BLaER1 (cell line): ENCODE measurements at regions not wholly inside any gene's neighbourhood (a gene's known extent, or its start where the extent isn't known, plus 50 kb on each side); places are given as distances from the start of the nearest gene placed in this dataset.

Source experiments
- H3K27ac ChIP-seq: shearing (Covaris generic); formaldehyde crosslinking; 2 replicates; pipeline ENCODE4 v1.8.1; 2022
- H3K27me3 ChIP-seq: shearing (Covaris generic); formaldehyde crosslinking; 2 replicates; pipeline ENCODE4 v1.8.1; 2022
- H3K36me3 ChIP-seq: shearing (Covaris generic); formaldehyde crosslinking; 2 replicates; pipeline ENCODE4 v1.8.1; 2022
- H3K4me1 ChIP-seq: shearing (Covaris generic); formaldehyde crosslinking; 2 replicates; pipeline ENCODE4 v1.8.1; 2022
- H3K4me2 ChIP-seq: shearing (Covaris generic); formaldehyde crosslinking; 2 replicates; pipeline ENCODE4 v1.8.1; 2022
- H3K4me3 ChIP-seq: shearing (Covaris generic); formaldehyde crosslinking; 2 replicates; pipeline ENCODE4 v1.8.1; 2022
- H3K9ac ChIP-seq: shearing (Covaris generic); formaldehyde crosslinking; 2 replicates; pipeline ENCODE4 v1.8.1; 2022
- H3K9me3 ChIP-seq: shearing (Covaris generic); formaldehyde crosslinking; 2 replicates; pipeline ENCODE4 v1.8.1; 2022
- H4K20me1 ChIP-seq: shearing (Covaris generic); formaldehyde crosslinking; 2 replicates; pipeline ENCODE4 v1.8.1; 2022
- Cebpa-rat ChIP-seq: shearing (Covaris generic); IDR thresholded peaks from 2 replicates; pipeline ENCODE4 v1.8.1; 2022

DNA sequence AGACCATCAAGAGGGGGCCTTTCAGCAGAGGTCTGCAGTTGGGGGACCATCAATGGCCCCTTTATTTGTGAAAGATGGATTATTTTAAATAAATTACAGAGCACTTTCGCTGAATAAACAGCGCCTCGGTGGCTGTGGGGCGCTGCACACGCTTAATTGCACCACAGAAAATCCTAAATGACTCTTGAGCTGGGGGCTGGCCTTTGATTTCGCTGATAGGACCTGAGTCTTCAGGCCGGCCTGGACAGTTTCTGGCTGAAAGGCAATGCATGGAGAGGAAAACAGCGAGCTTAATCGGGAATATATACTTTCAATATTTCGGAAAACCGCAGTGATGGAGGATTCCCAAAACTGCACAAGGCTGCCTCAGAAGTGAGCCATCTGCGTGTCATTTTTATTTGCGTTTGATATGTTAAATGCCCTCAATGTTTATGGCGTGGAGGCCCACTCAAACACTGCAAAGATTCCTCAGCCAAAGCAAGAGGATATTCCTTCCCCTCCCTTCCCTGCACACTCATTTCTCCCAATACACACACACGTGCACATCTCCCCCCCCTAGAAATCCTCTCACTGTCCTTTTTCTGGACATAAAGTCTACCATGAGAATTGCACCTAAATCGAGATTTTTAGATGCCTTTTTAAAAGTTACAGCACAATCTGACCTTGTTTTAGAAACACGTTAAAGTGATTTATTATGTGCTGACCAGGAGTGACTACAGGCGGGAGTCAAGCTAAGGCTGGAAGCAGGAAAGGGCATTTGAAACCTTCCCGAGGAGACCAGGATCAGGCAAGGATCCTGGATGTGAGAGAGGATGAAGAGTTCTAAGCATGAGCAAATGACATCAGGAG lies 340.7 kb downstream of the RAB28 start:
- TF ChIP-seq Cebpa-rat, result no peak
- H3K27me3 ChIP-seq, result no peaks in the 10 kb centered on the region
- H3K27ac ChIP-seq, result no peak overlapping the region
- no peaks in the 10 kb centered on the region for H4K20me1 ChIP-seq
- H3K9me3 ChIP-seq, result no peaks in the 10 kb centered on the region
- H3K9ac ChIP-seq, result no peak overlapping the region
- no peak overlapping the region for H3K4me3 ChIP-seq
- no peaks in the 10 kb centered on the region for H3K36me3 ChIP-seq
- H3K4me2 ChIP-seq, result no peak overlapping the region
- H3K4me1 ChIP-seq, result no peaks in the 10 kb centered on the region

DNA sequence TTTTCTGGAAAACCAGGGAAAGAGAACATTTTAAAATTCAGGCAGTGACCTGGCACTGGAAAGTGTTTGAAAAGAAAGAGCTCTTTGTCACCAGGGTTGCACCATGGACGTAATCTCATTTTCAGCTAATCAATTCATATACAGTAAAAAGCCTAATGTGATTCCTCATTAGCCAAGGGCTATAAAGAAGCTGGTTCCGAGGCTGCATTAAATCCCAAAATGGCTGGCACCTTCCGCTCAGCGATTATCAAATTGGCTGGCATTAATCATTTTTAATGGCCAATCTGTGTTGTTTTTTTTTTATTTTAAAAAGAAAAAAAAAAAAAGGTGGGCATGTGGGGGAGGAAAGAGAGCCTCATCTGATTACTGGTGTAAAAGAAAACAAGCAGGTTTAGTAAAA lies 341.4 kb downstream of the RAB28 start:
- no peak for TF ChIP-seq Cebpa-rat
- Histone ChIP-seq H4K20me1 (no peaks in the 10 kb centered on the region), H3K4me1 (no peaks in the 10 kb centered on the region), H3K4me2 (no peak overlapping the region), H3K36me3 (no peaks in the 10 kb centered on the region), H3K27me3 (no peaks in the 10 kb centered on the region), H3K4me3 (no peak overlapping the region), H3K27ac (no peak overlapping the region), H3K9ac (no peak overlapping the region), H3K9me3 (no peaks in the 10 kb centered on the region)

DNA sequence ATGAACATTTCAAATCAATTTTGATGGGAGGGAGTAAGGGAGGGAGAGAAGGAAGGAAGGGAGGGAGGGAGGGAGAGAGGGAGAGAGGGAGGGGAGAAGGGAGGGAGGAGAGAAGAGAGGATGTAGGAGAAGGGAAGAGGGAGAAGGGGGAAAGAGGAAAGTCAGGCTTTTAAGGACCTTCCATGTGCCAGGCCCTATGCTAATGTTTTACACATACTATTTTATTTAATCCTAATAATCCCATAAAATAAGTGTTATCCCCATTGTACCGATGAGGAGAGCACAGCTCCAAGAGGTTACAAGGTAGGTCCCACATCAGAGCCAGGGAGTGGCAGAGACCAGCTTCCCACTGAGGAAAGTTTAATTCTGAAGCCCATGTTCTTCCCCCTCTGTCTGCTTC lies 341.9 kb downstream of the RAB28 start:
- Histone ChIP-seq H3K27ac (no peak overlapping the region), H3K4me3 (no peak overlapping the region), H3K4me1 (no peaks in the 10 kb centered on the region), H3K27me3 (no peaks in the 10 kb centered on the region), H4K20me1 (no peaks in the 10 kb centered on the region), H3K36me3 (no peaks in the 10 kb centered on the region), H3K9ac (no peak overlapping the region), H3K9me3 (no peaks in the 10 kb centered on the region), H3K4me2 (no peak overlapping the region)
- TF ChIP-seq Cebpa-rat, result no peak

DNA sequence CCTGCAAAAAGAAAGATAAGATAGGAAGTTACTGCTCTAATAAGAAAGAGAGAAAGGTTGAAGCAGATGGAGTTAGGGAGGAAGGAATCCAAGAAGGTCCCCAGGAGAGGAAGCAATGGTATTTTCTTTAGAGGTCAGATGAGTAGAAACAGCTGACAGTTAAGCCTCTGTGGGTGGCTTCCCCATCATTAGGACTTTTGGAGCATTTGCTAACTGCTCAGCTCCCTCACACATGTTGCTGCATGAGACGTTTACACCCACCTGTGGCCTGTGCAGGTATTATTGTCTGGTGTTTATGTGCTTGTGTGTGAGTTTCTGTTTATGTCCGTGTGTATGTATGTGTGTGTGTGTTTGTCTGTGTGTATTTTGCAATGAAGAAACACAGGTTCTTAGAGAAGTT lies 346.8 kb downstream of the RAB28 start:
- Histone ChIP-seq H4K20me1 (no peaks in the 10 kb centered on the region), H3K4me3 (no peak overlapping the region), H3K9ac (no peak overlapping the region), H3K9me3 (no peaks in the 10 kb centered on the region), H3K27me3 (no peaks in the 10 kb centered on the region), H3K4me2 (no peak overlapping the region), H3K4me1 (no peaks in the 10 kb centered on the region), H3K27ac (no peak overlapping the region), H3K36me3 (no peaks in the 10 kb centered on the region)
- TF ChIP-seq Cebpa-rat, result no peak

DNA sequence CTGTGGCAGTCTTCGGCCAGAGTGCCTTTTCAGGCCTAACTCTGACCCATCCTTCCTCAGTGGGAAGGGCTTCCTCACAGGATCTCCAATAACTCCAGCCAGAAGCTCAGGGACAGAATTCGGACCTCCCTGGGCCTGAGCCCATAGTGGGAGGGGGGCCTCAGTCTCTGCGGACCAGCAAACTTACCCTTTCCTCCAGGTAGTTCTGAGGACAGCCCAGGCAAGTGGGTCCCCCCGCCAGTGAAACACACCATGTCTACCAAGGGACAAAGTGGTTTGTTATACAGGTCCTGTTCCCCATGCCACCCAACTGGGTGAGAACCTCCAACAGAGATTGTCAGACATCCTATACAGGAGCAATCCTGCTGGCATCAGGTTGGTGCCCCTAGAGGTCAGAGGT lies 350.4 kb downstream of the RAB28 start:
- Histone ChIP-seq H3K9ac (no peak overlapping the region), H3K27ac (no peak overlapping the region), H3K9me3 (no peaks in the 10 kb centered on the region), H3K36me3 (no peaks in the 10 kb centered on the region), H3K4me3 (no peak overlapping the region), H3K4me1 (no peaks in the 10 kb centered on the region), H3K4me2 (no peak overlapping the region), H3K27me3 (no peaks in the 10 kb centered on the region), H4K20me1 (no peaks in the 10 kb centered on the region)
- no peak for TF ChIP-seq Cebpa-rat

DNA sequence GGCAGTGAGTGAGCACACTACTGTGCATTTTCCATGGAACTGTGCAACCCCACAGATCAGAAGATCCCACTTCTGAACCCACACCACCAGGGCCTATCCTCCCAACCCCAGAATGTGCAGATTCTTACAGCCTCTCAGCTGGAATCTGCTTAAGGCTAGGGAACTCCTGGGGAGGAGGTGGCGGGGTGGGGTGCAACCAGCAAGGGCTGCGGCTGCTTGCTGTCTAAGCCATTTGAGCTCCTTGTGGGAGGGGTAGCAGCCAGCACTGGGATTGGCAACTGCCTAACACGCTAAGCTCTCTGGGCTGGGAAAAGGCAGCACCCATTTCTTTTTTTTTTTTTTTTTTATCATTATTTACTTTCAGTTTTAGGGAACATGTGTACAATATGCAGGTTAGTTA lies 353.3 kb downstream of the RAB28 start:
- no peaks in the 10 kb centered on the region for H3K27me3 ChIP-seq
- H3K4me3 ChIP-seq, result no peak overlapping the region
- no peaks in the 10 kb centered on the region for H4K20me1 ChIP-seq
- H3K4me1 ChIP-seq, result no peaks in the 10 kb centered on the region
- no peak for TF ChIP-seq Cebpa-rat
- no peaks in the 10 kb centered on the region for H3K9me3 ChIP-seq
- H3K27ac ChIP-seq, result no peak overlapping the region
- H3K36me3 ChIP-seq, result no peaks in the 10 kb centered on the region
- H3K9ac ChIP-seq, result no peak overlapping the region
- H3K4me2 ChIP-seq, result no peak overlapping the region

DNA sequence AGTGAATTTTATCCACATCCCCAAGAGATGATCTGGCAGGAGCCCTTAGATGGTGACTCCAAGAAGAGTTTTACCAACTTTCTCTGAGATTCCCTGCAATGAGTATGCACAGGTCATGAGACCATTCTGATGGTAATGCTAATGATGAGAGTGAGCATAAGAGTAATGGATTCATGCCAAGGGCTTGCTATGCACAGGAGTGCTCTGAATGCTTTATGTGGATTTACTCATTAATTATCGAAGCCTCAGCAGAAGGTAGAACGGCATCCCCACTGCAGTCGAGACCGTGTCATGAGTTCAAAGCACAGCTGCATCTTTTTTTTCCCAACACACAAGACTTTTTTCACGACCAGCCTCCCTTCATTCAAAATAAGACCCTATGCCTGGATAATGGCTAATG lies 355.0 kb downstream of the RAB28 start:
- Histone ChIP-seq H3K27me3 (no peaks in the 10 kb centered on the region), H3K4me1 (no peaks in the 10 kb centered on the region), H3K27ac (no peak overlapping the region), H3K4me3 (no peak overlapping the region), H3K9me3 (no peaks in the 10 kb centered on the region), H4K20me1 (no peaks in the 10 kb centered on the region), H3K4me2 (no peak overlapping the region), H3K36me3 (no peaks in the 10 kb centered on the region), H3K9ac (no peak overlapping the region)
- TF ChIP-seq Cebpa-rat, result no peak

DNA sequence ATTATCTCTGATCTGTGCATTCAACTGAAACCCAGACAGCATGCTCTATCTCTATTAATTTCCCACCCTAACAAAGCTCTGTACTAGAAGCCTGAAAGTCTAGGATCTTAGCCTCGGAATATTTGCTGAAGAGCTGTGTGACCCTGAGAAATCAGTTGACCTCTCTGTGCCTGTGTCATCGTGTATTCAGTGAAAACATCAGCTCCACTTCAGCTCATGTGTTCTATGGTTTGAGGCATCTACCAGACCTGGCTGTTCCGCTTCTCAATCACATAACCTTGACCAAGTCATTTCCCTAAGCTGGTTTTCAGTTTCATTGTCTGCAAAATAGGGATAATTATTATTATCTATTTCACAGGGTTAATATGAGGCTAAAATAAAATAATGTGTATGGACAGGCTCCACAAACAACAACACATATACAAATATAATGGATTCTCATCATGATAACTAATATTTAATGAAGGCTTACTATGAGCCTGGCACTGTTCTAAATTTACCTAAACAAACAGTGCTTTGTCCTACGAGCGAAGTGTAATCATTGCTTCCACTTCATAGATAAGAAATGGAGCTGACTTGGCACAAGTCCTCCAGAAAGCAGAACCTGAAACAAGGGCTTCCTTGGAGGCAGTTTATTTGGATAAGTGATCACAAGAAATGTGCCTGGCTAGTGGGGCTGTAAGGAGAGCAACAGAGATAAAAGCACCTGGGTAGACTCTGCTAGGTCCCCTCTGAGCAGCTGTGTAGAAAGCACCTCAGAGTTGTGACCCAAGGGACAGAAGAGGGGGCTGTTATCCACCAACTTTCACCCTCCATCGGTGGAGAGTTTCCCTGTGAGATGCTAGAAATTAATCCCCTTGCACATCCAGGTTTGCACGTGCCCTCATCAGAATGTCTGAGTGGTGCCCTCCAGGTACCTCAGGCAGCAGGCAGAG lies 356.9 kb downstream of the RAB28 start:
- H3K4me1 ChIP-seq, result no peaks in the 10 kb centered on the region
- no peak overlapping the region for H3K27ac ChIP-seq
- no peaks in the 10 kb centered on the region for H3K9me3 ChIP-seq
- no peaks in the 10 kb centered on the region for H4K20me1 ChIP-seq
- no peak overlapping the region for H3K4me2 ChIP-seq
- H3K36me3 ChIP-seq, result no peaks in the 10 kb centered on the region
- no peak overlapping the region for H3K4me3 ChIP-seq
- TF ChIP-seq Cebpa-rat, result no peak
- no peaks in the 10 kb centered on the region for H3K27me3 ChIP-seq
- H3K9ac ChIP-seq, result no peak overlapping the region

DNA sequence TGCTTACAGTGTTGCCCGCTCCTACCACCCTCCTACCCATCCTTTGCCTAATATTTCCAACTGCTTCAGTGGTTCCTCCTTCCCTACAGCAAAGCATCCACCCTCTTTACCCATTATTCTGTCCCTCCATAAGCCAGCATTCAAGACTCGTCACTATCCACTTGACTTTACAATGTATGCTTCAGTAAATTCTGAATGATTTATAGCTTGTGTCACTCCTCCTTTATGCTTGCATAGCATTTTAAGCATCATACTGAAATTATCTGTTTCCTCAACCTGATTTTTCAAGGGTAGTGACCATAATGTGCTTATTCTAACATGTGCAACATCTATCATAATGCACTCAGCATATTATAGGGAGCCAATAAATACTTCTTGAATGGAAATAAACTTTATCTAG lies 365.5 kb downstream of the RAB28 start:
- Histone ChIP-seq H3K4me1 (no peaks in the 10 kb centered on the region), H3K27ac (no peak overlapping the region), H3K4me3 (no peak overlapping the region), H4K20me1 (no peaks in the 10 kb centered on the region), H3K9ac (no peak overlapping the region), H3K36me3 (no peaks in the 10 kb centered on the region), H3K4me2 (no peak overlapping the region), H3K9me3 (no peaks in the 10 kb centered on the region), H3K27me3 (no peaks in the 10 kb centered on the region)
- TF ChIP-seq Cebpa-rat, result no peak

DNA sequence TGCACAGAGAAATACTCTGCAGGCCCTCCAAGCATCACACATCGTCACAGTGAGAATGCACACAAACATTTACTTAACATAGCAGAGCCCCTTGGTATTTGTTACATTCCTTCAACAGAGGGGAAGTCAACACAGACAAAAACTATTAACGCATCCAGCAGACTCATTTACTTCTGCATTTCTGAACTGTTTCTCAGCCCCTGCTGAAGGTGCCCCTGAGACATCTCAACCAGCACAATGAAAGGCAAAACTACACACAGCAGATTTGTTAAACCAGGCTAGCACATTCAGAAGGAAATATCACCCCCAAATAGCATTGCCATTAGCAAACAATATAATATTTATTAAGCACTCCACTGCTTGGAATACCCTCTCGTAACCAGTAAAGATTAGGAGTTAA lies 367.0 kb downstream of the RAB28 start:
- Histone ChIP-seq H3K9ac (no peak overlapping the region), H3K27ac (no peak overlapping the region), H3K9me3 (no peaks in the 10 kb centered on the region)

More for the DNA sequence above, 367.0 kb downstream of the RAB28 start:
- H3K4me2 ChIP-seq, result no peak overlapping the region
- no peaks in the 10 kb centered on the region for H3K27me3 ChIP-seq
- TF ChIP-seq Cebpa-rat, result no peak
- no peaks in the 10 kb centered on the region for H3K36me3 ChIP-seq
- no peak overlapping the region for H3K4me3 ChIP-seq
- H4K20me1 ChIP-seq, result no peaks in the 10 kb centered on the region
- no peaks in the 10 kb centered on the region for H3K4me1 ChIP-seq
